Testis (tissue), 2 donors: ENCODE measurements at regions not wholly inside any gene's neighbourhood (a gene's known extent, or its start where the extent isn't known, plus 50 kb on each side); places are given as distances from the start of the nearest gene placed in this dataset.

ENCODE experiments used
- DNase-seq: peaks from one replicate; pipeline ENCODE4 v3.0.0-alpha.2; 2019
- H3K27ac ChIP-seq, 2 donors: fragments of 200-600 bp; sonication (generic); one replicate each; pipeline ENCODE4 v1.5.1; 2019
- H3K27me3 ChIP-seq: fragments of 200-600 bp; sonication (generic); one replicate; pipeline ENCODE4 v1.5.1; 2019
- H3K36me3 ChIP-seq: fragments of 200-600 bp; sonication (generic); one replicate; pipeline ENCODE4 v1.5.1; 2017; ENCODE audit warnings: low read depth; ENCODE audit errors: missing control alignments
- H3K4me1 ChIP-seq: fragments of 200-600 bp; sonication (generic); one replicate; pipeline ENCODE4 v1.5.1; 2019
- H3K4me3 ChIP-seq, 2 donors: fragments of 200-600 bp; sonication (generic); one replicate each; pipeline ENCODE4 v1.5.1; 2017 to 2019
- H3K9me3 ChIP-seq: fragments of 200-600 bp; sonication (generic); one replicate; pipeline ENCODE4 v1.5.1; 2017
- POLR2A ChIP-seq: fragments of 450-650 bp; IDR thresholded peaks from one replicate; pipeline ENCODE4 v1.6.1; 2017; ENCODE audit warnings: antibody characterized with exemption, mild to moderate bottlenecking, moderate library complexity
- WGBS, 2 donors: methylation state at CpG; one replicate each; pipeline ENCODE4 v1.1.5; 2018; 5-methylcytosine and 5-hydroxymethylcytosine counted together
- intact Hi-C: fragments of 100-400 bp; cut with DNase I; formaldehyde crosslinking; loops from one replicate; pipeline ENCODE4 v1.15.1; 2023; ENCODE audit warnings: low total_unique reads
- TF ChIP-seq, protein P1 (sequence below), 3 experiments: fragments of 450-650 bp in 2 of 3; fragments of 200-600 bp in 1 of 3; sonication (generic) in 1 of 3; IDR thresholded peaks; one replicate each; pipeline ENCODE4 v1.5.1; 2016 to 2019; ENCODE audit warnings: antibody characterized with exemption in 3 of 3, mild to moderate bottlenecking in 2 of 3, moderate library complexity in 1 of 3

DNA sequence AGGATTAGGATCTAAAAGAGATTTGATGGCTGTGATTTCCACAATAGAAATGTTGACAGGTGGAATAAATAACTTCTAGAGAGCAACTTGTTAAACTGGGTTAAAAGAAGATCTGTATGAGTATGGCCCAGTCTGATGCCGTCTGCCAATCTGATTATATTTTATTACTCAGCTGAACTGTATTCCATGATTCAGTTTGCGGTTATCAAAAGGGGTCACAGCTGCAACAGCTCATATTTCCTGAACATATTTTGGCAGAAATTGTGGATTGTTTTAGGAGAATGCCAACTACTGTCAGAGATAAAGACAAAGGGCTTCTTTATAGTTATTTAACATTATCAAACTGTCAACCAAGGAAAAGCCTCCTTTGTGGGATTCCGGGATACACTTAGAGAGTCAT lies 244.8 kb upstream of the MINDY3 start:
- no peak for DNase-seq
- no peaks in the 10 kb centered on the region for H3K4me1 ChIP-seq
- 63 to 74% methylated on average over 3 of the region's 3 CpGs for WGBS, 2 donors
- no peak overlapping the region for H3K4me3 ChIP-seq
- no peak for TF ChIP-seq POLR2A
- TF ChIP-seq, protein P1, sequence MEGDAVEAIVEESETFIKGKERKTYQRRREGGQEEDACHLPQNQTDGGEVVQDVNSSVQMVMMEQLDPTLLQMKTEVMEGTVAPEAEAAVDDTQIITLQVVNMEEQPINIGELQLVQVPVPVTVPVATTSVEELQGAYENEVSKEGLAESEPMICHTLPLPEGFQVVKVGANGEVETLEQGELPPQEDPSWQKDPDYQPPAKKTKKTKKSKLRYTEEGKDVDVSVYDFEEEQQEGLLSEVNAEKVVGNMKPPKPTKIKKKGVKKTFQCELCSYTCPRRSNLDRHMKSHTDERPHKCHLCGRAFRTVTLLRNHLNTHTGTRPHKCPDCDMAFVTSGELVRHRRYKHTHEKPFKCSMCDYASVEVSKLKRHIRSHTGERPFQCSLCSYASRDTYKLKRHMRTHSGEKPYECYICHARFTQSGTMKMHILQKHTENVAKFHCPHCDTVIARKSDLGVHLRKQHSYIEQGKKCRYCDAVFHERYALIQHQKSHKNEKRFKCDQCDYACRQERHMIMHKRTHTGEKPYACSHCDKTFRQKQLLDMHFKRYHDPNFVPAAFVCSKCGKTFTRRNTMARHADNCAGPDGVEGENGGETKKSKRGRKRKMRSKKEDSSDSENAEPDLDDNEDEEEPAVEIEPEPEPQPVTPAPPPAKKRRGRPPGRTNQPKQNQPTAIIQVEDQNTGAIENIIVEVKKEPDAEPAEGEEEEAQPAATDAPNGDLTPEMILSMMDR (IDR thresholded peaks at IDR 0.05), result no peak
- intact Hi-C loops, result no loop called here
- no peak overlapping the region for H3K27ac ChIP-seq
- H3K36me3 ChIP-seq, result no peaks in the 10 kb centered on the region
- H3K9me3 ChIP-seq, result no peaks in the 10 kb centered on the region
- H3K27me3 ChIP-seq, result no peaks in the 10 kb centered on the region

DNA sequence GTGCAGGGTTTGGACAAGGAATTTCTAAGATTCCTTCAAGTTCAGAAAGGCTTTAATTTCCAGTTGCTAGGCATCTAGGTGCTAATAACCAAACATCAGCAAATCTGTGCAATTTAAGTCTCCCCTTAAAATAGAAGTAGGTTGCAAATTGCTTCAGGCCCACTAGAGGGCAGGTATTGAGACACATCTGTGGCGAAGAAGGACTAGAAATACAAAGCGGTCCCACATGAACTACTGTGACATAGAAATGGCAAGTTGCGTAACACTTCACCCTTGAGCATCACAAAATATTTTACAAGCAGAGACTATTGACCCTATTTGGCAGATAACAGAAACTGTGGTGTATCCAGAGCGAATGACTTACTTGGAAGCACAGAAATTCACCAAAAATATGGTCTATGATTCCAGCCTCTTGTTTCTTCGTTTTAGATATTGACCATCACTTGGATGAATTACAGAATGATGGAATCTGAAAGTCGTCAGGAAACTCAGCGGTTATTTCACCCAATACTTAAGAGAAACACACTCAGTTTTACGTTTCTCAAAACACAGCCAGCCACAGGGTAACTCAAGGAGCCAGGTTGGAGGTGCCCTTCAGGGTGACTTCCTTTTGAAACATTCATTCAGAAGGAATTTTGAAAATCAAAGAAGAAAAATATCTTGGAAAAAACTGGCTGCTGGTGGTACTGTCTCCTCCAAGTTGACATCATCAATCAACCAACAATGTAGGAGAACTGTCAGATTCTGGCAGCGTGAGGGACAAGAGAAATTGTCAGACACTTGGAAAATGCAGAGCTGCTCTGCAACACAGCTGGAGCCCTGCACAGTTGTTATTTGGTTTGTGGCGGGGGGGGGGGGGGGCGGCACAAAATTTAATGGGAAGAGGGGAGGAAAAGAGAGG lies 256.3 kb upstream of the MINDY3 start:
- Histone ChIP-seq H3K27ac (no peak overlapping the region), H3K36me3 (no peaks in the 10 kb centered on the region), H3K4me1 (no peaks in the 10 kb centered on the region), H3K4me3 (no peak overlapping the region), H3K27me3 (no peaks in the 10 kb centered on the region), H3K9me3 (no peaks in the 10 kb centered on the region)
- intact Hi-C loops, result no loop called here
- WGBS, 2 donors, result 61 to 63% methylated on average over 11 of the region's 11 CpGs
- peak; percentile 19 for DNase-seq
- TF ChIP-seq, protein P1 (IDR thresholded peaks at IDR 0.05), result peak in 1 of 3 experiments; percentile 32
- no peak for TF ChIP-seq POLR2A

DNA sequence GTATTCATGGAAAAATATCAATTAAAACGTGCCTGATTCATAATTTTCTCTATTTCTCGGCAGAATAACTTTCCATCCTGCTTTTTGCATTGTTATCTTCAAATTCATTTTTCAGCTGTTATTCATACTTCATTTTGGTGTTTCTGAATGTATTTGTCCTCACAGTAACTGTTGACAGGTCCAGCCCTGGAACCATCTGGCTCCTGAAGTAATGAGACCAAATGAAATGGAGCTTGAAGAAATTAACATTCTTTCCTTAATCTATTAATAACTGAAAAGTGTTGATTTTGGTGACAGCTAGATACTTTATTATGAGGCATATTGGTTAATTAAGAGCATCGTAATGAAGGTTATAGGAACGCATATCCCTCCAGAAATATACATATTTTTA lies 257.0 kb upstream of the MINDY3 start:
- H3K4me3 ChIP-seq, result no peak overlapping the region
- WGBS, 2 donors, result 78 to 85% methylated on average over 4 of the region's 4 CpGs
- DNase-seq, result no peak
- intact Hi-C loops, result no loop called here
- TF ChIP-seq, protein P1 (IDR thresholded peaks at IDR 0.05), result no peak
- TF ChIP-seq POLR2A, result no peak
- H3K27ac ChIP-seq, result no peak overlapping the region
- H3K36me3 ChIP-seq, result no peaks in the 10 kb centered on the region
- no peaks in the 10 kb centered on the region for H3K9me3 ChIP-seq
- no peaks in the 10 kb centered on the region for H3K4me1 ChIP-seq
- H3K27me3 ChIP-seq, result no peaks in the 10 kb centered on the region

DNA sequence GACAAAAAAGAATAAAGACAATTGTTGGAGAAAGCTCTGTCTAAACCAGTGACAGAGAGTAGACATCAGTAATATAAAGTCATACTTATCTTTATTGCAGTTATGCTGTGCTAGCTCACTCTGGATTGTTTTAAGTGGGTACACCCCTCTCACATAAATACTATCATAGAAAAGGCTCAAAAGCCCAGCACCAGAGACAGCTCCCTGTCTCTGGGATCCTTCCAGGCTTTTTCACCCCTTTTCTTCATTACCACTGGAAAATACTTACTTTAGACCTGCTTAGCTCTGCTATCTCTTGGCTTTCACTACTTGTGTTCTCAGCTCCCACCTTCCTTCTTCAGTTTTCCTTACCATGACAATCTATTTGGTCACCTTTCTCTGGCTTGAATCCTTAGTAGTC lies 259.1 kb upstream of the MINDY3 start:
- no peak for DNase-seq
- Histone ChIP-seq H3K4me3 (no peak overlapping the region), H3K27me3 (no peaks in the 10 kb centered on the region), H3K36me3 (no peaks in the 10 kb centered on the region), H3K9me3 (no peaks in the 10 kb centered on the region), H3K4me1 (no peaks in the 10 kb centered on the region), H3K27ac (no peak overlapping the region)
- TF ChIP-seq, protein P1 (IDR thresholded peaks at IDR 0.05), result no peak
- TF ChIP-seq POLR2A, result no peak
- intact Hi-C loops, result no loop called here

DNA sequence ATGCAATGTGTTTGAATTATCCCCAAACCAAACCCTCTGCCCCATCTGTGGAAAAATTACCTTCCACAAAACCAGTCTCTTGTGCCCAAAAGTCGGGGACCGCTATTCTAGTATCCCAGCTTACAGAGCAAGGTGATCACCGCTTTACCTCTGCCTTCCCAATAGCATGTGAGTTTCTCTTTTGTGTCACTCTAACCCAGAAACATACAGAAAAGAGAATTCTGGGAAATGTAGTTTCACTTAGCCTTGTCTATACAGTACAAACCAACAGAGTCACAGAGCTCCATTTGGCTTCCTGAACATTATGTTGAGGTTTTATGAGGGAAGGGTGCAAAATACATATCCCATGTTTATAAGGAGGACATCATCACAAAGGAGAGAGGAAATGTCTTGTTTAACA lies 260.3 kb upstream of the MINDY3 start:
- Histone ChIP-seq H3K36me3 (no peaks in the 10 kb centered on the region), H3K4me1 (no peaks in the 10 kb centered on the region), H3K4me3 (no peak overlapping the region), H3K27ac (no peak overlapping the region), H3K9me3 (no peaks in the 10 kb centered on the region), H3K27me3 (no peaks in the 10 kb centered on the region)
- intact Hi-C loops, result no loop called here
- DNase-seq, result no peak
- TF ChIP-seq POLR2A, result no peak
- TF ChIP-seq, protein P1 (IDR thresholded peaks at IDR 0.05), result no peak
- WGBS, 2 donors, result 88 to 92% methylated on average over 3 of the region's 3 CpGs
